HG03139 (cell line): ENCODE measurements at regions not wholly inside any gene's neighbourhood (a gene's known extent, or its start where the extent isn't known, plus 50 kb on each side); places are given as distances from the start of the nearest gene placed in this dataset.
"Not testable (repeated sequence)": the region's sequence is repeated elsewhere in the genome, so short reads cannot be mapped to it uniquely, and the experiment has no call there.

Experiments used
- ATAC-seq: cut with Tn5 transposase; IDR thresholded peaks from one replicate; pipeline ENCODE4 v1.9.1; 2021; ENCODE audit not compliant: unreplicated experiment

DNA sequence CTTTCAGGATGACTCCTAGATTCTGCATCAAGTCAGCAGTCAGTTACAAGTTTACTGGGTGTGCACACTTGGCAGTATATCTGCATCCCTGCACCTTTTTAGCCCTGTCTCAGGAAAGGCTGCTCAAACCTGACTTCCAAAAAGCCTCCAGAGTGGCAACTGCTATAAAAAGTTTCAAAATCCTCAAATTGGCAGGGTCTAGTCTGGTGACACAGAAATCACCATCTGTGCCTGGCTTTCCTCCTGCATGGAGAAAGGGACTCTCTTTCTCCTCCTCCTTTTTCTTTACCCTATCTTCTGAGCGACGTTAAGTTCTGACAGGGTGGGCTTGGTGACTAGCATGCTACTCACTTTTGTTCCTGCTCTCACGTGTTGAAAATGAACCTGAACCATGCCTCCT is 679.5 kb downstream of the C12orf50 start:
- no peak for ATAC-seq

DNA sequence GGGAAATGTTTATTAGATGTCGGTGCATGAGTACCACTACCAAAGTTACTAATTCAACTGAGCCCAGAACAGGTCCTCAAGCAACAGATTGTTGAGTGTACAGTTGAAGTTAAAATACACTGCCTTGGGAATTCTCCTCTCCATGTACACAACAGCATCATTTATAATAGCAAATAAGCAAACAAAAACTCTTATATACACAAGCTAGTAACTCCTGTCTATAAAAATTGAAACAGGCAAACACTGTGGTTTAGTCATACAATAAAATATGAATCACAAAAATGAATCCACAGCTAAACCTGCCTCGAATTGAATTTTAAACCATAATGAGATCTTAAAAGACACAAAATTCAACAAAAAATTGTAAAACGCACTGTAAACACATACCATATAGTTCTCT is 681.1 kb downstream of the C12orf50 start:
- no peak for ATAC-seq

DNA sequence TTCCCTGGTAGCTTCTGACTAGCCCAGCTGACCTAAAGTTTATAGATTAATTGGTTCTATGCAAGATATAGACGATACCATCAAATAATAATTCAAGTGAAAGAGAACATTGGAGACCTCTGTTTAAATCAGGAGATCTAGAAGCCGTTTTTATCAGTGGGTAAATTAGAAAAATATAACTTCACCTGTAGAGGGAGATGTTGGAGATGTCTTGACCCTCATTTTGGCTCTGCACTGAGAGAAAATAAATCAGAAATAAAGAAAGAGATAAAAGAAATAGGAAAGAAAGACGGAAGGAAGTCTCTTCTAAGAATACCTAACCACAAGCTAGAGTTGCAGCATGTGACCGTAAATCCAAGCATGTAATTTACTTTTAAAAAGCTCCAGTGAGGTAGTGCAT is 684.5 kb downstream of the C12orf50 start:
- ATAC-seq = no peak

DNA sequence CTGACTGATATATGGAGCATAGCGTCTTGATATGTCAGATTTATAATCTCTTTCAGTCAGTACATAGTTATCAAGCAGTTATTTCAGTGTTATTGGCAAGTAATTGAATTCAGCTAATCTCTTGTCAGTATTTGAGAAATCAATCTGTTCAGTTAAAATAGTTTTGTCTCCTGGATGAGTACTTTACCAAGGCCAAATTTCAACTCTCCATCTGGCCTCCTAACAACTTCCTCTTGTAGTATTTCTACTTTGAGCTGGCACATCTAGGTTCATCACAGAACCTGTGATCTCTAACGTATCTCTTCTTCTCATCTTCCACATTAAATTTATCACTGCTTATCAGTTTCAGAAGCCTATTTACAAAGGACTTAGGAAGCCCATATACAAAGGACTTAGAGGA is 690.5 kb downstream of the C12orf50 start:
- ATAC-seq = no peak

DNA sequence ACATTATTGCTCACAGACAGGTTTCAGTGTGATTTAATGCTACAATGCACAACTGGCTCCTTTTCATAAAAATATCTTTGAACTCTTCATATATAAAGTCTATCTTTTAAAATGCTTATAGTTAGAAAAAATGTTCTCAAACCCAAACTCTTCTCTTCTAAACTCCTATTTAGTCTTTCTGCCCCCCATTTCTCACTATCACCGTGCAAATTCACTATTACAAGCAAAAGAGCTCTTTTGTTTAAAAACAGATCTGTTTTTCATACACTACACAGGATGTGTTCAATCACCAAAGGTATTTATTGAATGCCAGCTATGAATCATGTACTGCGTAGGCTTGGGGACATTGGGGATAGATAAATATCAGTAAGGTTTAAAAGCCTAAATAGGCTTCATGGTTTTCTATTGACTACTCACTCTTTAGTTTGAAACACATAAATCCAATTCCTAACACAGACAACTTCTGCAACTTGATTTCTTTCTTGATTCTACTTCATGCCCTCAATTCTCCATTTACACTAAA is 692.3 kb downstream of the C12orf50 start:
- no peak for ATAC-seq

DNA sequence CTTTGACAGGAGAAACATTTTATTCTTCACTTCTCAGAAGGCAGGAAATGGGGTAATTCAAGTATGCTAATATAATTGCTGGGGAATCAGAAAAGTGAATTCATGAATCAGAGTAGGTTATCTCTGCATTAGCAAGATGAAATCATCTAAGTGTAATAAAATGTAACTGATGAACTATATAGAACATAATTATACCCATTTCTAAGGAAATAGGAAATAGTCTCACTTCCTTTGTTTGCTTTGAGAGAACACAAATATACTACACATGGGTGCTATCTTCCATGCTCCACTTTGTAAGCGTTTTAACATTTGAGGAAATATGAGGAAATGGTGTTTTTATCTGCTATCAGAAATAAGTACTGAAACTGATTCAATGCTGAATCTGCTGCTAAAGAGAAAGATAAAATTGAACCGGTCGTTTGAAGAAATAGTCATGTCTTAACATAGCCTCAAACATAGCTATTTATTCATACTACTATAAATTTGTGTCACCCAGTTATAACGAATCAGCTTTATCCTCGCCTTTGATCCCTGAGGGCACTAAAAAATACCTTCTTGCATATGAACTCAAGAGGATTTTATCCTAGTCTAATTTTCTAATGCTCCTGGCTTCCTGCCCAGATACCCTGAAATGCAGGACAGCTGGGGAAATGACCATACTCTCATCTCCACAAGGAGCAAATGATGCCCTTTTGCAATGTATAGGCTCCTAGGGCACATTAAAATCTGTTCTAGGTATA is 696.0 kb downstream of the C12orf50 start:
- ATAC-seq = no peak

DNA sequence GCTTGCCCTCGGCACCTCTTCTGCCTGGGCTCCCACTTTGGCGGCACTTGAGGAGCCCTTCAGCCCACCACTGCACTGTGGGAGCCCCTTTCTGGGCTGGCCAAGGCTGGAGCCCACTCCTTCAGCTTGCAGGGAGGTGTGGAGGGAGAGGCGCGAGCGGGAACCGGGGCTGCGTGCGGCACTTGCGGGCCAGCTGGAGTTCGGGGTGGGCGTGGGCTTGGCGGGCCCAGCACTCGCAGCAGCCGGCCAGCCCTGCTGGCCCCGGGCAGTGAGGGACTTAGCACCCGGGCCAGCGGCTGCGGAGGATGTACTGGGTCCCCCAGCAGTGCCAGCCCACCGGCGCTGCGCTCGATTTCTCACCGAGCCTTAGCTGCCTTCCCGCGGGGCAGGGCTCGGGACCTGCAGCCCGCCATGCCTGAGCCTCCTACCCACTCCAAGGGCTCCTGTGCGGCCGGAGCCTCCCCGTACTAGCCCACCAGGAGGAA is 699.1 kb downstream of the C12orf50 start:
- ATAC-seq = not testable (repeated sequence)

DNA sequence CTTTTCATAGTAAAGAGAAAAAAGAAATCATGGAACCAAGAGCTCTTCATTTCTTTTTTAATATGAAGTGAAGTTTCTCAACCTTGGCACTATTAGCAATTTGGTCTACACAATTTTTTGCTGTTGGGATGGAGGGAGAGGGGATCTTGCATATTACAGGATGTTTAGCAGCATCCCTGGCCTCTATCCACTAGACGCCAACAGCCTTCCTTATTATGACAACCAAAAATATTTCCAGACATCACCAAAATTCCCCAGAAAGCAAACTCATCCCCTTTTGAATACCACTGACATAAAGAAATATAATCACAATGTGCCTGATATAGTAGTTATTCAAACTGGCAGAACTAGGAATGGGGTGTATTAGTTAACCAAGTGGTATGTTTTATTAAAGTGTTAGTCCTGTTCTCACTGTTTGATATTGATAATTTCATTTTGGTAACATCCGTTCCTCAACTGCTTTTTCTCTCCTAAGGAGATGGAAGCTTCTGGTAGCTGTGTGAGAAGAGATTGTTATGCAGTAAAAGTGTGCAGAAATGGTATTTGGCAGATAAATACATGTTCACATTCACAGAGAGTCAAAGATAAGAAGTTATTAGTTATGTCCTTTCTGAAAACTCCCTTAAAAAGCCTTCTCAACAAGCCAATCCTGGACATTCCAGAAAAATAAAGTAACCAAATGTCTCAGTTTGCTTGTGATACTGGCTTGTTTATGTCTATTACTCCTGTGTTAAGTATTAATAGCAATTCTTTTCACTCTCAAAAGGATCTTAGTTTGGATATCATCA is 699.9 kb downstream of the C12orf50 start:
- ATAC-seq = no peak

DNA sequence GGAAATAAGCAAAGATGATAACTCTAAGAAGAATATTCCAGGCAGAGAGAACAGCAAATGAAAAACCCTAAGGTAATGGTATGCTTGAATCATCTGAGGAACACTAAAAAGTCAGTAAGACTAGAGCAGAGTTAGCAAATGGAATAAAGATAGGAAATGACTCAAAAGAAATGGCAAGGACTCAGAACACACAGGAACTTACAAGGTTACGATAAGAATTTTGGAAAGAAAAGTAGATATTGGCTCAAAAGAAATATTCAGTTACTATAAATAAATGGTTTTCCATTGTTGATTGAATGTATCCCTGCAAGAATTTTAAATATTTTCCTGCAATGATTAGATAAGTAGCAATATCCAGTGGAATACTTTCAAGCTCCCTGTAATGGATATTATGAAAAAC is 705.8 kb downstream of the C12orf50 start:
- ATAC-seq = no peak

DNA sequence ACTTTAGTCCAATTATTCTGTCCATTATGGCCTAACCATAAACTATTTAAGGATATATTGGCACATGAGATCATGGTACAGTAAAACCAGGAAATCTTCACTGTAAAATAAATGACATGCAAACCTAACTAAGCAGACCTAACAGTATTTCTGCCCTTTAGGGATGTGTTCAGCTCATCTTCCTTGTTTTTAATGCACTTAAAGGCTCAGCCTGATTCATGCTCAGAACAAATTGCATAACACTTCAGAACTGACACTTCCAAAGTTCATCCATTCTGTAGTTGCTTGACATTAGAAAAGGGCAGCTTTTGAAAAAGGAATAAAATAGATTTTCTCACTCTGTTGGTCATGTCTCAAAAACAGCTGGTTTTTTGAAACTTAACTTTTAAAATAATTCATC is 708.5 kb downstream of the C12orf50 start:
- no peak for ATAC-seq

DNA sequence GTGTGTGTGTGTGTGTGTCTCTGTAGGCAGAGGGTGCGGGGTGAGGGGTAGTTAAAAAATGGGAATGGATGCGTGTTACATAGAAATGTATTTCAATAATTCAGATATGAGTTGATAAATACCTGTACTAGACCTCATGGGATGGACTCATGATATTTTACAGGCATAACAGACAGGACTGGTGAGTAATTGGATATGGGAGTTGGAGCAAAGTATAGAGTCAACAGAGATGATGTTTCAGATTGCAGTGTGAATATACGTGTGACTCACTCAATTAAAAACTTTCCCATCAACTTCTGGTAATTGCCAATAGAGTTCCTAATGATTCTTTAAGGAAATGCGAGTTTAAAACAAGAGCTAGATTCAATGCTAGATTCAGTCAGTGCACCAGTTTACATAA is 711.9 kb downstream of the C12orf50 start:
- no peak for ATAC-seq

DNA sequence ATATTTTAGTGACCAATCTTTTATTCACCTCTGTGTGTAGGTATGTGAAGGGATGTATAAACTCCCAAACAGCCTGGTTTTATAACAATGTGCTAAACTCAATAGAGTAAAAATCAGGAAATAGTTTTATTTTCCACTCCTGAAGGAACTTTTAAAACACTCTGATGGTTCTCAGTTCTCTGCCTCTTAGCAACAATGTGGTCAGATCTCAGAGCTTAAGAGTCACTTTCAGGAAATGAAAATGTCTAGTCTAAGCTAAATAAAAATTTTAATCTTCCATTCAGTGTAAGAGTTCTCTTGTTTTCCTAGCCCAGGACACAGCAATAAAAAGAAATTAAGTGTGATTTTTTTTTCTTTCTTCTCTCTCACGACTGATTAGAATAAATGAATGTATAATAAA is 718.0 kb downstream of the C12orf50 start:
- ATAC-seq = no peak

DNA sequence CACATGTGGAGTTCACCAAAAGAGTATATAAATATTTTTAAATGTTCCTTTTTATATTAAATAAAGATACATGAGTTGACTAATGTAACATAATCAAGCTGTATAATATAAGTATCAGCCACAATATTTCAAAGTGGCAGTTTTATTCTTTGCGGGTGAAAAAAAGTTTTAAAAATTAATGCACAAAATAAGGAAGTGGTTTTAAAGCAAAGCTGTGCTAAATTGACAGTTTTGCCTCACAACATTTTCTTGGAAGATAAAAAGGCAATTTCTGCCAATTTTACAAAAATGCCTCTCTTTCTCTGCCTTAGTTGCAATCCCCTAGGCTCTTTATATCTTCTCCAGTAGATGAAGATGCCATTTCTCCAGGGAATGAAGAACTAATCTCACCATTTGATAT is 719.1 kb downstream of the C12orf50 start:
- ATAC-seq = no peak

DNA sequence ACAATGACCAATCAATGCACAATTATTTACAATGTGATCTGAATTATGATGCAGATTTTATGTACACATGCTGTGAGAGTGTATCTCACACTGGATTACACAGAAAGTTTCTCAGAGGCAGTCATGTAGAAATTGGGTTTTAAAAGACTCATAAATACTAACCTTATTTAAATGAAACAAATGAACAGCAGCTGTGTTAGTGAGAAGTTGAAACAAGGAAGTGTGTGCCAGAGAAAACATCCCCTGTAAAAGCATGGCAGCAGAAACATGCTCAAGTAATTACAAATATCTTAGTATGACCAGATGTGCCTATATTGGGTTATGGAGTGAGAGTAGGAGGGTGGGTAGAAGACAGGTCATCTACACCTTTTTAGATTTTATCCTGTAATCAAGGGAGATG is 723.7 kb downstream of the C12orf50 start:
- peak; percentile 45 for ATAC-seq

DNA sequence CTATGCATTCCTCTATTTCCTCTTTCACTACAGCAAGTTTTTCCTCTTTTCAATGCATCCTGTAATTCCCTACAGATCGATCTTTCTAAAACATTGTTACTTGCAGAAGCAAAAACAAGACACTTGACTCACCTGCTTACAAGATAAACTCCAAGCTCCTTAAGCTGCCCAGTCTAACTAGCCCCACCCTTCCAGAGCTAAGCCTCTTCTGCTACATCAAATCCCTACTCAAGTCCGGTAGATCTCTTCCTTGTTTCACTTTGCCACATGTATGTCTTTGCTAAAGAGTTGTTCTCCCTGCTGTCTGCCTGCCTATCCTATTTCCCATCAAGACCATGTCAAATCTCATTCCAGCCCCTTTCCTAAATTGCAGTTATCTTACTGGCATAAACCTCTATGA is 724.8 kb downstream of the C12orf50 start:
- ATAC-seq = no peak

DNA sequence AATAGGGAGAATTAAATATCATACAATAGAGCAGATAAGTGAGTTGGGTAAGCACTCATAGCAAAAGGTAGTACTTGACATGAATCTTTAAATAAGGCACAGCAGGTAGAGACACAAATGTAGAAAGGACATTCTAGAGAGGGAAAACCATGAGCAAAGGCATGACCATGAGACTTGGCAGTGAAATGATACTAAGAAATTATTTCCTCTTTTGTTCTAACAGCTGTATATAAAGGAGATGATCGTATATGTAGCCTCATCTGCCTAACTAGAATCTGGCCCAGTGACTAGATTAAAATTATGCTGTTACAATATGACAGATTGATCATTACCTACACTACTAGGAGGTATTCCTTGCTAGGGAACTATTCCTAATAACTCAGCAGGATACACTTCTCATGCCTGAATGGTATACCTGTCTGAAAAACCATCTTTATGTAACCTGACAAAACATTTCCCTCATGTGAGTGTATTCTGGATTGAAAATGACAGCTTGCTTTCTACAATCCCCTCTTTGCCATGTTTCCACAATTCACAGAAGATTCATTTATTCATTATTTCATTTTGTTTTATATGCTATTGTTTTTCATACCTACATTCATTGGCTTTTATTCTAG is 725.7 kb downstream of the C12orf50 start:
- no peak for ATAC-seq

DNA sequence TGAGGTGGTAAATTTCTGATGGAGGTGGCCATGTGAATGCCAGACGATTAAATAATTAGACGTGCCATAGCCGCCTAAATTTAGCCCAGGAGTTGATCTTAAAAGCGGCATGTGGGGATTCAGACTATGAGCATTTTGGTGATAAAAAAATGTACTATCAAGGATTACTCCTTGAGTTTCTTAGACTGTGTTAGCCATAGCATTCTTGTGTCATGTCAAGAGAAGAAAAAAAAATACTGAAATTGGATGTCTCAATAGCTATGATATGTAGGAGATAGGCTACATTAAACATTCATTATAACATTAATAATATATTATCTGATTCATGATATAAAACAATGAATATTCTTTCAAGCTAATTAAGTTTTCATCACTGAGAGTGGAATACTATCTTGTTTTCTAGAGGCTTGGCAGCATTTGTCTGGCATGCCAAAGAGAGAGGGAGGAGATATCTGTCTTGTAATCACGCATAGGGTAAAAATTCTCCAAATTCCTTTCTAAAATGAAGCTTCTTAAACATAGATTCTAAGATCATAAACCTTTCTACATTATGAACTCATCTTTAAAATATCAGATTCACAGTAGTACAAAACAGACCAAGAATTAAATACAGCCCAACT is 727.0 kb downstream of the C12orf50 start:
- no peak for ATAC-seq

DNA sequence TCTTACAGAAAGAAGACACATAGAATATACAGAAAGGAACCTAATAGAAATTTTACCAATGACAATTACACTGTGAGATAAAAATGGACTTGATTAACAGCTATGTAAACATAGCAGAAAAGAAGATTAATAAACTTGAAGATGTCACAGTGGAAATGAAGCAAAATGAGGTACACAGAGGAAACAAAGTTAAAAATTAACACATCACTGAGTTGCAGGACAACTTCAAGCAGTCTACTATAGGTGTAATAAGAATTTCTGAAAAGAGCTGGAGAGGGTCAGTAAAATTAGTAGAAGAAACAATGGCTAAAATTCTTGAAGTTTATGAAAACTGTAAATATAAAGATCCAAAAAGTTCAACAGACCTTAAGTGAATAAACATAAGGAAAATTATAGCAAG is 738.7 kb downstream of the C12orf50 start:
- peak; percentile 61 for ATAC-seq

DNA sequence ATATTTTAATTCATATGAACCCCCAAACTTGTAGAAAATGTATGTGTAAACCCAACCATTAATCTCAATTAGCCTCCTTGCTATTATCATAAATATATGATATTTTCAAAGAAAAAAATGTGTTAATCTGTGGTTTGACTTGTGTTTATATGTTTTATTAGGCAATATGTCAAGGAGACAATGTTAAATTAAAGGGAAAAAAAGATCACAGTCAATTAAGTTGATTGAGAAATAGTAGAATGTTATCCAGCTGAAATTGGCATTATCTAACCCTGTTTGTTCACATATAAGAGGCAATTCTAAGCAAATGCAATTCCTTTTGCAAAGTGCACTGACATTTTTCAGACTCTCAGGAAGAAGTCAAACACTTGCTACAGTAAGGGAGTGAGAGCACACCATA is 745.3 kb downstream of the C12orf50 start:
- no peak for ATAC-seq

DNA sequence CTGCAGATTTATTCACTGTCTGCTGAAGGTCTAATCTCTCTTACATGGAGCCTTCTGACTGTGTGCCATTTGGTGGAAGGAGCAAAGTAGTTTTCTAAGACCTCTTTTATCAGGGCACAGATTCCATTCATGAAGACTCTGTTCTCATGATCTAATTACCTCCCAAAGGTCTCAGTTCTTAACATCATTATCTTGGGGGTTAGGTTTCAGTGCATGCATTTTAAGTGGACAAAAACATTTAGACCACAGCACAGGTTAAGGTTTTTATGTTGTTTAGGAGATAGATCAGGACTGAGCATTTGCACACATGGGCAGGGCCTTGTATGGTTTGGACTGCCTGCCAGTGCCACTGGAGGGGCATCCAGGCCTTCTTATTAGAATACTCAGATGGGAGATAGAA is 746.1 kb downstream of the C12orf50 start:
- no peak for ATAC-seq

DNA sequence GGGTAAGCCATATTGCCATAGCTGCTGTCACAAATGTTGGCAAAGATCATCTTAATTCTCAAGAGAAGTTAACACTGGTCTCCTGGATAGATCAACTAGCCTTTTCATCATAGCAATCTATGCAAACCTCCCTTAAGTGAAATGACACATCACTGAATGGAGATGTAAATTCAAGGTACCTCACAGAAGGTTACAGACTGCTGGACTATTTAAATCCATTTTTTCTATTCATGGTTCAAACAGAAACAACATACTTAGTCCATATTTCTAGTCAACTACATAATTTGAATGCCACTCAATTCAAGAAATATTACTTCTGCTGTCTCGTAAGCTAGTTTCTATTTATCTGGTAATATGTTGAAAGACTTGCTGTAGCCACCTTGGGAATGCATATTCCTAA is 748.3 kb downstream of the C12orf50 start:
- ATAC-seq = peak; percentile 42
